ENCODE measurements at regions not wholly inside any gene's neighbourhood (a gene's known extent, or its start where the extent isn't known, plus 50 kb on each side); places are given as distances from the start of the nearest gene placed in this dataset.

GRCh38 chr18:65968239-65969004 is 217.6 kb downstream of the CDH7 start:
- TF ChIP-seq PKNOX1 (IDR thresholded peaks at IDR 0.05) = no peak
- TF ChIP-seq BHLHE40 (IDR thresholded peaks at IDR 0.05; ENCODE audit: borderline replicate concordance) = no peak
- TF ChIP-seq CTBP1 (IDR thresholded peaks at IDR 0.05; ENCODE audit: borderline replicate concordance) = no peak
- TF ChIP-seq FOXM1 (IDR thresholded peaks at IDR 0.05; ENCODE audit: borderline replicate concordance) = no peak
- TF ChIP-seq FOXK2 (IDR thresholded peaks at IDR 0.05) = no peak
- no peak for TF ChIP-seq FOXA1 (IDR thresholded peaks at IDR 0.05)
